GM21423 (cell line): ENCODE measurements at regions not wholly inside any gene's neighbourhood (a gene's known extent, or its start where the extent isn't known, plus 50 kb on each side); places are given as distances from the start of the nearest gene placed in this dataset.
A peak's percentile ranks its signal among the peaks of the same experiment; 100 is the strongest.
"Not testable (repeated sequence)": the region's sequence is repeated elsewhere in the genome, so short reads cannot be mapped to it uniquely, and the experiment has no call there.

ENCODE experiments used
- ATAC-seq: cut with Tn5 transposase; IDR thresholded peaks from one replicate; pipeline ENCODE4 v1.9.1; 2021; ENCODE audit warnings: mild to moderate bottlenecking, moderate library complexity; ENCODE audit not compliant: unreplicated experiment

- no peak for ATAC-seq
Observed at GRCh38 chr4:79178760-79179159, 147.1 kb downstream of the NAA11 start.

- ATAC-seq: no peak
Observed at GRCh38 chr4:79177388-79177787, 148.5 kb downstream of the NAA11 start.

GRCh38 chr4:79176351-79176750 lies 149.5 kb downstream of the NAA11 start:
- no peak for ATAC-seq

GRCh38 chr4:79175716-79176115 lies 150.1 kb downstream of the NAA11 start:
- ATAC-seq: no peak

- ATAC-seq: no peak
Observed at GRCh38 chr4:79174490-79175252, 151.2 kb downstream of the NAA11 start.

- ATAC-seq: no peak
Observed at GRCh38 chr4:79173186-79173585, 152.7 kb downstream of the NAA11 start.

- ATAC-seq: peak; percentile 43
Observed at GRCh38 chr4:79170077-79170476, 155.8 kb downstream of the NAA11 start.

GRCh38 chr4:79164907-79165610 lies 160.8 kb downstream of the NAA11 start:
- ATAC-seq: no peak

- ATAC-seq: no peak
Observed at GRCh38 chr4:79163981-79164490, 161.8 kb downstream of the NAA11 start.

- ATAC-seq: no peak
Observed at GRCh38 chr4:79160962-79161361, 164.9 kb downstream of the NAA11 start.

- ATAC-seq: not testable (repeated sequence)
Observed at GRCh38 chr4:79158705-79159104, 167.2 kb downstream of the NAA11 start.

- no peak for ATAC-seq
Observed at GRCh38 chr4:79155336-79155735, 170.5 kb downstream of the NAA11 start.

- ATAC-seq: no peak
Observed at GRCh38 chr4:79150820-79151416, 174.9 kb downstream of the NAA11 start.

- ATAC-seq: no peak
Observed at GRCh38 chr4:79148369-79148768, 177.5 kb downstream of the NAA11 start.

GRCh38 chr4:79147251-79147650 lies 178.6 kb downstream of the NAA11 start:
- ATAC-seq: no peak

GRCh38 chr4:79141530-79141929 lies 184.3 kb downstream of the NAA11 start:
- ATAC-seq: no peak

- ATAC-seq: no peak
Observed at GRCh38 chr4:79134767-79135166, 191.1 kb downstream of the NAA11 start.

- ATAC-seq: no peak
Observed at GRCh38 chr4:79132826-79133225, 193.0 kb downstream of the NAA11 start.

GRCh38 chr4:79121875-79122358 lies 182.7 kb upstream of the PAQR3 start:
- ATAC-seq: no peak

GRCh38 chr4:79121223-79121622 lies 182.0 kb upstream of the PAQR3 start:
- no peak for ATAC-seq

- ATAC-seq: not testable (repeated sequence)
Observed at GRCh38 chr4:79117051-79117450, 177.8 kb upstream of the PAQR3 start.

- no peak for ATAC-seq
Observed at GRCh38 chr4:79107014-79107413, 167.8 kb upstream of the PAQR3 start.
